Neural cell (in vitro differentiated cells): ENCODE measurements at regions not wholly inside any gene's neighbourhood (a gene's known extent, or its start where the extent isn't known, plus 50 kb on each side); places are given as distances from the start of the nearest gene placed in this dataset.

Experiments
- H2AFZ ChIP-seq: fragments of 200-600, 300-800 bp; sonication (generic), shearing (Covaris generic); 2 replicates; pipeline ENCODE4 v1.6.0; 2014; ENCODE audit warnings: low read depth, mild to moderate bottlenecking, antibody characterized with exemption, low read length, moderate library complexity
- H3F3A ChIP-seq: fragments of 200-600 bp; shearing (Covaris generic); 2 replicates; pipeline ENCODE4 v1.6.1; 2016; ENCODE audit warnings: mild to moderate bottlenecking, moderate library complexity, mixed read lengths, antibody characterized with exemption, low read length; ENCODE audit not compliant: insufficient read depth, poor library complexity, severe bottlenecking
- H3K27ac ChIP-seq: fragments of 200-600, 300-800 bp; sonication (generic), shearing (Covaris generic); 2 replicates; pipeline ENCODE4 v1.5.1; 2014; ENCODE audit warnings: mild to moderate bottlenecking, low read length, moderate library complexity
- H3K27me3 ChIP-seq: fragments of 300-800, 200-600 bp; sonication (generic), shearing (Covaris generic); 2 replicates; pipeline ENCODE4 v1.6.0; 2014; ENCODE audit warnings: mild to moderate bottlenecking, low read depth, low read length, moderate library complexity; ENCODE audit not compliant: insufficient read depth
- H3K36me3 ChIP-seq: fragments of 300-800, 200-600 bp; sonication (generic), shearing (Covaris generic); 2 replicates; pipeline ENCODE4 v1.5.1; 2014; ENCODE audit warnings: mild to moderate bottlenecking, antibody characterized with exemption, low read length, moderate library complexity; ENCODE audit not compliant: insufficient read depth
- H3K4me2 ChIP-seq: fragments of 300-800, 200-600 bp; sonication (generic), shearing (Covaris generic); 2 replicates; pipeline ENCODE4 v1.6.0; 2014; ENCODE audit warnings: mild to moderate bottlenecking, low read length
- H3K4me3 ChIP-seq: fragments of 300-800, 200-600 bp; sonication (generic), shearing (Covaris generic); 2 replicates; pipeline ENCODE4 v1.5.1; 2014; ENCODE audit warnings: mild to moderate bottlenecking, low read length, moderate library complexity
- H3K79me2 ChIP-seq: fragments of 200-600 bp; shearing (Covaris generic); replicated peaks from 2 replicates; pipeline ENCODE4 v1.6.0; 2014; ENCODE audit warnings: mild to moderate bottlenecking, low read length, moderate library complexity; ENCODE audit not compliant: insufficient read depth
- H3K9ac ChIP-seq: fragments of 300-800, 200-600 bp; sonication (generic), shearing (Covaris generic); 2 replicates; pipeline ENCODE4 v1.6.1; 2016; ENCODE audit warnings: mild to moderate bottlenecking, low read length, mixed read lengths
- H3K9me2 ChIP-seq: fragments of 200-600 bp; shearing (Covaris generic); 2 replicates; pipeline ENCODE4 v1.6.1; 2016; ENCODE audit warnings: mild to moderate bottlenecking, low read length, mixed read lengths; ENCODE audit not compliant: insufficient read depth
- H3K9me3 ChIP-seq: fragments of 200-600, 300-800 bp; sonication (generic), shearing (Covaris generic); 2 replicates; pipeline ENCODE4 v1.6.1; 2016; ENCODE audit warnings: mild to moderate bottlenecking, mixed run types, low read length, moderate library complexity, mixed read lengths
- H4K20me1 ChIP-seq: fragments of 200-600 bp; shearing (Covaris generic); 2 replicates; pipeline ENCODE4 v1.6.1; 2016; ENCODE audit warnings: mild to moderate bottlenecking, mixed run types; ENCODE audit not compliant: insufficient read depth
- CTCF ChIP-seq: fragments of 450-650 bp; IDR thresholded peaks from 2 replicates; pipeline ENCODE4 v1.5.1; 2014; ENCODE audit warnings: antibody characterized with exemption, mild to moderate bottlenecking, moderate library complexity; ENCODE audit not compliant: poor library complexity, severe bottlenecking
- EP300 ChIP-seq: fragments of 450-650 bp; conservative IDR thresholded peaks from 2 replicates; pipeline ENCODE4 v1.6.1; 2014; ENCODE audit warnings: antibody characterized with exemption, mild to moderate bottlenecking, moderate library complexity; ENCODE audit not compliant: poor library complexity, severe bottlenecking
- EZH2 ChIP-seq: fragments of 200-600, 300-800 bp; shearing (Covaris generic), sonication (generic); IDR thresholded peaks from 2 replicates; pipeline ENCODE4 v1.6.1; 2014; ENCODE audit warnings: antibody characterized with exemption, low read length, borderline replicate concordance, mild to moderate bottlenecking; ENCODE audit not compliant: insufficient read depth, poor library complexity, severe bottlenecking
- MXI1 ChIP-seq: fragments of 450-650 bp; conservative IDR thresholded peaks from 2 replicates; pipeline ENCODE4 v1.6.1; 2014; ENCODE audit warnings: antibody characterized with exemption, mild to moderate bottlenecking; ENCODE audit not compliant: poor library complexity, severe bottlenecking
- POLR2AphosphoS5 ChIP-seq: IDR thresholded peaks from 2 replicates; pipeline ENCODE4 v1.6.1; 2012
- RAD21 ChIP-seq: fragments of 450-650 bp; conservative IDR thresholded peaks from 2 replicates; pipeline ENCODE4 v1.6.1; 2014; ENCODE audit warnings: antibody characterized with exemption, mild to moderate bottlenecking, moderate library complexity
- SMC3 ChIP-seq: fragments of 450-650 bp; conservative IDR thresholded peaks from 2 replicates; pipeline ENCODE4 v1.6.1; 2014; ENCODE audit warnings: antibody characterized with exemption, mild to moderate bottlenecking, moderate library complexity; ENCODE audit not compliant: poor library complexity
- TAF1 ChIP-seq: IDR thresholded peaks from 2 replicates; pipeline ENCODE4 v1.6.1; 2012; ENCODE audit warnings: low read depth
- TF ChIP-seq, protein P1 (sequence below): IDR thresholded peaks from 2 replicates; pipeline ENCODE4 v1.6.1; 2012; ENCODE audit warnings: borderline replicate concordance

- Histone ChIP-seq H3K9me3 (no peaks in the 10 kb centered on the region), H3K27ac (no peak overlapping the region), H3K4me2 (no peak overlapping the region), H4K20me1 (no peaks in the 10 kb centered on the region), H2AFZ (no peak overlapping the region), H3F3A (no peaks in the 10 kb centered on the region), H3K4me3 (no peak overlapping the region), H3K36me3 (no peaks in the 10 kb centered on the region), H3K9me2 (no peaks in the 10 kb centered on the region), H3K9ac (no peak overlapping the region), H3K79me2 (no peaks in the 10 kb centered on the region), H3K27me3 (no peaks in the 10 kb centered on the region)
- TF ChIP-seq TAF1 (no peak), EP300 (no peak), CTCF (no peak), EZH2 (no peak)
- TF ChIP-seq, protein P1, sequence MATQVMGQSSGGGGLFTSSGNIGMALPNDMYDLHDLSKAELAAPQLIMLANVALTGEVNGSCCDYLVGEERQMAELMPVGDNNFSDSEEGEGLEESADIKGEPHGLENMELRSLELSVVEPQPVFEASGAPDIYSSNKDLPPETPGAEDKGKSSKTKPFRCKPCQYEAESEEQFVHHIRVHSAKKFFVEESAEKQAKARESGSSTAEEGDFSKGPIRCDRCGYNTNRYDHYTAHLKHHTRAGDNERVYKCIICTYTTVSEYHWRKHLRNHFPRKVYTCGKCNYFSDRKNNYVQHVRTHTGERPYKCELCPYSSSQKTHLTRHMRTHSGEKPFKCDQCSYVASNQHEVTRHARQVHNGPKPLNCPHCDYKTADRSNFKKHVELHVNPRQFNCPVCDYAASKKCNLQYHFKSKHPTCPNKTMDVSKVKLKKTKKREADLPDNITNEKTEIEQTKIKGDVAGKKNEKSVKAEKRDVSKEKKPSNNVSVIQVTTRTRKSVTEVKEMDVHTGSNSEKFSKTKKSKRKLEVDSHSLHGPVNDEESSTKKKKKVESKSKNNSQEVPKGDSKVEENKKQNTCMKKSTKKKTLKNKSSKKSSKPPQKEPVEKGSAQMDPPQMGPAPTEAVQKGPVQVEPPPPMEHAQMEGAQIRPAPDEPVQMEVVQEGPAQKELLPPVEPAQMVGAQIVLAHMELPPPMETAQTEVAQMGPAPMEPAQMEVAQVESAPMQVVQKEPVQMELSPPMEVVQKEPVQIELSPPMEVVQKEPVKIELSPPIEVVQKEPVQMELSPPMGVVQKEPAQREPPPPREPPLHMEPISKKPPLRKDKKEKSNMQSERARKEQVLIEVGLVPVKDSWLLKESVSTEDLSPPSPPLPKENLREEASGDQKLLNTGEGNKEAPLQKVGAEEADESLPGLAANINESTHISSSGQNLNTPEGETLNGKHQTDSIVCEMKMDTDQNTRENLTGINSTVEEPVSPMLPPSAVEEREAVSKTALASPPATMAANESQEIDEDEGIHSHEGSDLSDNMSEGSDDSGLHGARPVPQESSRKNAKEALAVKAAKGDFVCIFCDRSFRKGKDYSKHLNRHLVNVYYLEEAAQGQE = no peak
Measured at GRCh38 chr10:90218846-90219245, 517.5 kb downstream of the KIF20B start.

DNA sequence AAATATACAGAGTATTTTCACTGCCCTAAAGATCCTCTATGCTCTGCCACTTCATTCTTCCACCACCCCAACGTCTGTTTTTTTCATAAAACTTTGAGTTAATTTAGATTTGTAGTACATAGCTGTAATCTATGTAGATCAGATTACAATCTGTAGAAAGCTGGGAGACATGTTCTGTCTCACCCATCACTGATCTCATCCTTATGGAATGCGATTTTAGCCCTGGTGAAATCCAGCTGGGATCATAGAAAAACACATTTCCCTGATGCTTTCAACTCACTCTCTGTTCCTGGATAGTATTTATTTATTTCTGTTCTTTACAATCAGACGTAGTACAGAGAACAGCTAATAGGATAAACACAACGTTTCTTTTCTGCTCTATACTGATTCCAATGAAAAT, 521.0 kb downstream of the KIF20B start:
- no peaks in the 10 kb centered on the region for H3K9me3 ChIP-seq
- no peaks in the 10 kb centered on the region for H3K9me2 ChIP-seq
- H3K79me2 ChIP-seq = no peaks in the 10 kb centered on the region
- H3K9ac ChIP-seq = no peak overlapping the region
- no peaks in the 10 kb centered on the region for H4K20me1 ChIP-seq
- no peak overlapping the region for H3K27ac ChIP-seq
- no peak overlapping the region for H3K4me2 ChIP-seq
- H3K27me3 ChIP-seq = no peaks in the 10 kb centered on the region
- TF ChIP-seq EP300 (no peak), SMC3 (no peak), MXI1 (no peak), CTCF (no peak), EZH2 (no peak), RAD21 (no peak), TAF1 (no peak), POLR2AphosphoS5 (no peak)
- TF ChIP-seq, protein P1 = no peak
- no peak overlapping the region for H3K4me3 ChIP-seq
- no peaks in the 10 kb centered on the region for H3K36me3 ChIP-seq
- H2AFZ ChIP-seq = no peak overlapping the region
- H3F3A ChIP-seq = no peaks in the 10 kb centered on the region
